Stimulated activated memory B cell treated with anti-CD40 and anti-IgM and Interleukin-4, amounts not matched to agents 10 μg/mL and 1 μg/mL and 100 μg/mL, for 72 hours (primary cell): ENCODE measurements at regions not wholly inside any gene's neighbourhood (a gene's known extent, or its start where the extent isn't known, plus 50 kb on each side); places are given as distances from the start of the nearest gene placed in this dataset.

Experiments used
- ATAC-seq: fragments of 150-1000 bp; cut with Tn5 transposase; 2 replicates; pipeline ENCODE4 v1.10.0; 2021
- H3K27ac Mint-ChIP-seq: one replicate; pipeline ENCODE4 v1.8.0; 2022; ENCODE audit warnings: mild to moderate bottlenecking, mixed read lengths
- H3K27me3 Mint-ChIP-seq: one replicate; pipeline ENCODE4 v1.8.0; 2022; ENCODE audit warnings: mixed read lengths
- H3K36me3 Mint-ChIP-seq: one replicate; pipeline ENCODE4 v1.8.0; 2022; ENCODE audit warnings: mixed read lengths
- H3K4me1 Mint-ChIP-seq: one replicate; pipeline ENCODE4 v1.8.0; 2022; ENCODE audit warnings: mixed read lengths
- H3K4me3 Mint-ChIP-seq: one replicate; pipeline ENCODE4 v1.8.0; 2022; ENCODE audit warnings: mild to moderate bottlenecking, moderate library complexity, mixed read lengths
- H3K9me3 Mint-ChIP-seq: one replicate; pipeline ENCODE4 v1.8.0; 2022; ENCODE audit warnings: mixed read lengths

DNA sequence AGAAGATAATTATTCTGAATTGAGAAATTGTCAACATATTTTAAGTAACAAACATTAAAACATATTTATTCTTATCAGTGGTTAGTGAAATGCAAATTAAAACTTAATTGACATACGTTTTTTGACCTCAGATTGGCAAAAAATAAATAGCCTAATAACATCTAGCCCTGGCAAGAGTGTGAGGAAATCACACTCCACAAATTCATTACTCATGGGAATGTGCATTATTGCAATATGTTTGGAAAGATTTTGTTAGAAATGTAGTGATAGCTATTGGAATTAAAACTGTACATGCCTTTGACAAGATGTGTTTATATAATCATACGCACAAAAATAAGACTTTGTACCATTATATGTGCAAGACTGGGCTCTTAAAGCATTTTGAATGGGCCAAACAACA is 168.6 kb downstream of the KITLG start:
- H3K36me3 Mint-ChIP-seq: no peaks in the 10 kb centered on the region
- no peaks in the 10 kb centered on the region for H3K9me3 Mint-ChIP-seq
- no peak overlapping the region for H3K4me3 Mint-ChIP-seq
- no peak for ATAC-seq
- H3K27me3 Mint-ChIP-seq: no peaks in the 10 kb centered on the region
- no peaks in the 10 kb centered on the region for H3K4me1 Mint-ChIP-seq
- H3K27ac Mint-ChIP-seq: no peak overlapping the region

DNA sequence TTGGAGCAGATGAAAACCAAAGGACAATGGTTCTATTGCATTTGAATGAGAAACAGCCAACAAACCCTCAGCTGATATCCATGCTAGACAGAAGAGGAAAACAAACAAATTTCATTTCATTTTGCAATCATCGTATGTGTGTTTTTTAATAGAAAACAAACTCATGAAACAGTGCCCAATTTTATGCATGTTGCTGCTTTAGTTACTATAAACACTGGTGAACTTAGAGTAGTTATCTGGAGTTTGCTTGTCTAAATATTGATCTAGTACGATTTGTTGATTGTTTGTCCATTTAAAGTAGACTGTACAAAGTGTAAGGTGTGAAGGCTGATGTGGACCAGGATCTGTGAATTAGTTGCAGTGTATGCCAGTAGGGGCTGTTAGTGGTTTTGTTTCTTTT is 166.6 kb downstream of the KITLG start:
- H3K9me3 Mint-ChIP-seq: no peaks in the 10 kb centered on the region
- H3K4me3 Mint-ChIP-seq: no peak overlapping the region
- no peaks in the 10 kb centered on the region for H3K36me3 Mint-ChIP-seq
- ATAC-seq: no peak
- H3K27ac Mint-ChIP-seq: no peak overlapping the region
- no peaks in the 10 kb centered on the region for H3K27me3 Mint-ChIP-seq
- no peaks in the 10 kb centered on the region for H3K4me1 Mint-ChIP-seq

DNA sequence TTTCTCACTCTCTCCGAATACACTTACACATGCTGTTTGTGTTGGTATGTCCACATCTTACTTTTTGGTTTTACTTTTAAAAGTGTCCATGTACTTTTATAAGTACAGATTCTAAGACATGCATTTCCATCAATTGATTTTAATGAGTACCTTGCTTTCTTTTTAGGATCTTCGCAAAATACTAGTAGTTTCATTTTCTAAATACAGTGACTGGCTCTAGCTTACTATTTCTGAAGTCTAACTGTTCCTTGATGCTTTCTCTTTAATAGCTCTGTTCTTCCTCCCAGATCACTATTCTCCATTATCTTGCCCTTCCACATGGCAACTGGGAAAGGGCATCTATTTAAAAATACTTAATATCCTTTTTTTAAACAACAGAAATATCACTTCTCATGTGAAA is 164.1 kb downstream of the KITLG start:
- Mint-ChIP-seq H3K27ac (no peak overlapping the region), H3K4me3 (no peak overlapping the region), H3K27me3 (no peaks in the 10 kb centered on the region), H3K4me1 (no peaks in the 10 kb centered on the region), H3K9me3 (no peaks in the 10 kb centered on the region), H3K36me3 (no peaks in the 10 kb centered on the region)
- no peak for ATAC-seq

DNA sequence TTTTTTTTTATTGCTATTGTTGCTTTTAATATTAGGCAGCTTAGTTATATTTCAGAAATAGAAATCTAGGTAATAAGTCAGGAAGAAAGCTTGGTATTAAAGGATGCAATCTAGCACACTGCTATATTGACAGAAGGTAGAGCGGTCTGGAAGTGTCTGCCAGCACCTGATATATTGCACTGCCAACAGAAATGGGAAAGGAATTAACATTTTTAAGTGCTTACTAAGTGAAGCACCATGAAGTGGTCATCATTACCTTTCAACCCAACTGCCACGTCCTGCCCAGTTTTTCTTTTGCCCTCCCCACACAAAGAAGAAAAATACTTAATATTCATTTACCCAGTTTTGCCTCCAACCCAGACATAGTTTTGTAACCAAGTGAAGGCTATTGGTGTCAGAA is 163.5 kb downstream of the KITLG start:
- H3K27ac Mint-ChIP-seq: no peak overlapping the region
- no peak overlapping the region for H3K4me3 Mint-ChIP-seq
- H3K27me3 Mint-ChIP-seq: no peaks in the 10 kb centered on the region
- no peaks in the 10 kb centered on the region for H3K9me3 Mint-ChIP-seq
- H3K36me3 Mint-ChIP-seq: no peaks in the 10 kb centered on the region
- ATAC-seq: no peak
- H3K4me1 Mint-ChIP-seq: no peaks in the 10 kb centered on the region

DNA sequence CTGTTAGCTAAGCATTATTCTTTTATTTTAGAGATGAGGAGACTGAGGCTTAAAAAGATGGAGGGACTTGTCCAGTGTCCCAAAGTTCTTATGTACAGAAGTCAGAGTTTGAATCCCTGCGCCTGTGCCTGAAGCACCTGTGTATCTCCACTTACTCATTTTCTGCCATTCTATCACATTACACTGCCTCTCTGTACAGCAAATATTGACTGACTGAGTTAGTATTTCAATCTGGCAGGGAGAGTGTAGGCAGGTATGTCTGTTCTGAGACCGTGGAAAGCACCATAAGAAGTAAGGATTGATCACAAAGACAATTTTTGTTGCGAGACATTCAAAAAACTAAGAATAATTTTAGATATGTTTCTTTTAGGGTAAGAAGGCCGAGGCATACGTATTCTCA is 162.7 kb downstream of the KITLG start:
- Mint-ChIP-seq H3K4me1 (no peaks in the 10 kb centered on the region), H3K9me3 (no peaks in the 10 kb centered on the region), H3K4me3 (no peak overlapping the region), H3K27ac (no peak overlapping the region), H3K36me3 (no peaks in the 10 kb centered on the region), H3K27me3 (no peaks in the 10 kb centered on the region)
- ATAC-seq: no peak

DNA sequence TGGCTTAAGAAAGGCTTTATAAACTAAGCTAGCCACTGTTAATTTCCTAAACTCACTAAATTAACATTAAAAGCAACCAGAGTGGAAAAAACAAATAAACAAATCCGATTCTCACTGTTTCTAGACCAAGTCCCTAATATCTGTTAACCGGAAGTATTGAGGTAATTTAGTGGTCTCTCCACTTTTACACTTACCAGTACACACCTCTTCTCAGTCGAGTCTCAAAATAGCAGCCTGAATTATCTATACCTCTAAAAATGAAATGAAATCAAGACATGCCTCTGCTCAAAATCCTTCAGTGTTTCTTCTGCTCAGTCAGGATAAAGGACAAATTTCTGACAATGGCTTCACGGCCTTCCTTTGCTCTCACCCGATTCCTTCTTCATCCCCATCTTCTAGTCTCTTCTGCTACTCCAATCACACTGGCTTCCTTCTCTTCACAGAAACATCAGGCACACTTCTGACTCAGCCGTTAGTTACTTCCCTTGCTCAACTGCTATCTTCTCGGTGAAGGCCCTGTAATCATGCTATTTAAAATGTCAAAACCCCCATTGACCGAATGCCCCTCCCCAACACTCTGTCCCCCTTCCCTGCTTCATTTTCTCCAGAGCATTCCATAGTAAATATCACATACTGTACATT is 161.3 kb downstream of the KITLG start:
- Mint-ChIP-seq H3K4me1 (no peaks in the 10 kb centered on the region), H3K4me3 (no peak overlapping the region)

DNA sequence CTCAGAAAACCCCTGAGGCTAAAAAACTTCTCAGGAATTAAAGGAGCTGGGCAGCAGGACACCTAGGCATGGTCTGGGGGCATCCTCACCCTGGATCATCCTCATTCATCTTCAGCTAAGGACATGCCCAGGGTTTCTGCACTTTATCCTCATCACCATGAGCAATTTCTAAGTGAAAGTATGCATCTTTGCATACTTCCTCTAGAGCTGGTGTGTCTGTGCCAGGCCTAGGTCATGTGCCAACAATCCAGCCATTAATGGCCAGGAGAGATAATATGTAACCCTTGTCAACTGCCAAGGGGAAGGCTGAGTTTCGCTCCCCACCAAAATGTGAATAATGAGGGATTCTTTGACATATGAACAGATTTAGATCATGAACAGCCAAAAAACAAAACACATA is 160.5 kb downstream of the KITLG start:
- H3K27ac Mint-ChIP-seq: no peak overlapping the region
- H3K27me3 Mint-ChIP-seq: no peaks in the 10 kb centered on the region
- H3K4me1 Mint-ChIP-seq: no peaks in the 10 kb centered on the region
- ATAC-seq: no peak
- no peaks in the 10 kb centered on the region for H3K9me3 Mint-ChIP-seq
- no peak overlapping the region for H3K4me3 Mint-ChIP-seq
- no peaks in the 10 kb centered on the region for H3K36me3 Mint-ChIP-seq

More for the DNA sequence above, 161.3 kb downstream of the KITLG start:
- Mint-ChIP-seq H3K27me3 (no peaks in the 10 kb centered on the region), H3K9me3 (no peaks in the 10 kb centered on the region), H3K27ac (no peak overlapping the region), H3K36me3 (no peaks in the 10 kb centered on the region)
- ATAC-seq: no peak

DNA sequence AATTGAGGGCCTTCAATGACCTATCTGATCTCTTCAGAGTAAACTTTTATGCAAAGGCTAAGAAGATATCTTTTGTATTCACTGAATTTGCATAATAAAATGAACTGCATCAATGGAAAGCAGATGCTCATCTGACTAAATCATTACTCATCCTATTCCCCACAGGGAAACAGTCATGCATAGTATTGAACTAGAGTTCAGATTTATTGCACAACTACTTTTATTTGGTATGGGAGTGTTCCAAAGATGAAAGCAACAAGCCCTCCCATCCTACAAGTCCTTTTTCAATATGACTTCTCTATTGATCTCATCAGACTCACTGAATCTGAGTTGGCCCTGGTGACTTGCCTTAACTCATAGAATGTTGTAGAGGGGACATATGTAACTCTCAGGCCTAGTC is 159.8 kb downstream of the KITLG start:
- Mint-ChIP-seq H3K9me3 (no peaks in the 10 kb centered on the region), H3K27me3 (no peaks in the 10 kb centered on the region), H3K27ac (no peak overlapping the region), H3K36me3 (no peaks in the 10 kb centered on the region), H3K4me1 (no peaks in the 10 kb centered on the region), H3K4me3 (no peak overlapping the region)
- no peak for ATAC-seq

DNA sequence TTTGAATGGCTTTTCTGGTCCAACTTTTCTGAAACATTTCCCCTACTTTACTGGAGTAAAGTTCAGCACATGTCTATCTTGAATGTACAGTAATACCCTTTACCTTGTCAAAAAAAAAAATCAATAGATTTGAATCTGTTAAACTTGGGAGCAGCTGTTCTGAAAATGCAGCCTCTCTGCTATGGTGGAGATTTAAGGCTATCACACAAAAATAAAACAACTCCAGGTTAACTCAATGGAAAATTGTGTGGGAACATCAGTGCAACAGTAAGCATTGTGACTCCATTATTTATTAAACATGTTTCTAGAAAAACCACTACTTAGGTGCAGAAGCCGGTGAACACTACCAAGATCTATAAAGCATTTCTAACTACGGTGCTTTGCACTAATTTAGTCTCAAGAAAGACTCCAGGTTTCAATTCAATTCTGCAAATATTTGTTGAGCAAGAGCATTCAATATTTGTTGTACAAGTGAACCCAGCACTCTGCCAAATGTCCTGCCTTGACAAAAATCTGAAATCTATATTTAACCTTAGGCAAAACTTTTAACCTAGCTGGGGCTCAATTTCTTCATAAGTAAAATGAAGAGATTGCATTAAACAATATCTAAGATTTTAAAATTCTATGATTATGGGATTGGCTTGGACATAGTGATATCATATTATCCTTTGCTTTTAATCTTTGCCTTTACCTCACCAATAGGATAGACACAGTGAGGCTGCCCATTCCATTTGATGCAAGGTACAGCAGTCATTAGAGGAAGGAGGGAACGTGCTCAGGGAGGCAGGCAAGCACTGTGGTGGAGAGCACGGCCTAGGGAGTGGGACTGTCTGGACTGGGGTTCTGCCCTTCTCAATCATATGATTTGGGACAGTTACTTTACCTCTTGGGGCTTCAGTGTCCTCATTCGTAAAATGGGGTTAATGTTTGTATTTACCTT is 155.2 kb downstream of the KITLG start:
- Mint-ChIP-seq H3K36me3 (no peaks in the 10 kb centered on the region), H3K9me3 (peaks cover 3% of the 10 kb centered on the region), H3K4me3 (no peak overlapping the region), H3K27me3 (no peaks in the 10 kb centered on the region), H3K27ac (no peak overlapping the region), H3K4me1 (no peaks in the 10 kb centered on the region)
- peak; percentile 24 for ATAC-seq

DNA sequence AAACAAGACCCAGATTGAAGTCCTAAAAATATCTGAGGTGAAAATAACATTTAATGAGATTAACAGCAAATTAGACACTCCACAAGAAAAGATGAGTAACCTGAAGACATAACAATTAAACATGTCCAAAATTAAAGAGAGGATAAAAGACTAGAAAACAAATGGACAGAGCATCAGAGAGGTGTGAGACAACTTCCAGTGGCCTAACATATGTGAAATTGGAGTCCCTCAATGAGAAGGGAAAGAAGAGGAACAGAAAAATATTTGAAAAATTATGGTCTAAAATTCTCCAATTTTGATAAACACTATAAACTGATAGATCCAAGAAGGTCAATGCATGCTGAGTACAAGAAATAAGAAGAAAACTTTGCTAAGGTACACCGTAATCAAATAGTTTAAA is 151.9 kb downstream of the KITLG start:
- H3K27ac Mint-ChIP-seq: no peak overlapping the region
- H3K36me3 Mint-ChIP-seq: no peaks in the 10 kb centered on the region
- peaks cover 3% of the 10 kb centered on the region for H3K9me3 Mint-ChIP-seq
- H3K4me3 Mint-ChIP-seq: no peak overlapping the region
- no peaks in the 10 kb centered on the region for H3K4me1 Mint-ChIP-seq
- no peak for ATAC-seq
- H3K27me3 Mint-ChIP-seq: no peaks in the 10 kb centered on the region

DNA sequence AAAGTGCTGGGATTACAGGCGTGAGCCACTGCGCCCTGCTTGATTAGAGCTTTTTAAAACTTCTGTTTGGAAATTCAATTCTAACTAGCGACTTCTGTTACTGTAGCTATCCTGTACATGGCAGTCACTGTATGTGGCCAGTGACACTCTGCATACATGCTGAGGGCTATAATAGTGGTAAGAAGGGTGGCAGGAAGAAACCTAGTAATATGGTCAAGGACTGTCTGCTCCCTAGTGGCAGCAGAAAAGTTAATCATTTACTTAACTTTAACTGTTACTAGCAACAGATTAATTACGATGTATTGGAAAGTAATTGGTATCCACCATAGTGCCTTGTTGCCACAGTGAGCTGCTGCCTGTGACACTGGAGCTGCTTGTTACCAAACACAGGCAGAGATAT is 149.0 kb downstream of the KITLG start:
- Mint-ChIP-seq H3K27ac (no peak overlapping the region), H3K4me3 (no peak overlapping the region), H3K27me3 (no peaks in the 10 kb centered on the region), H3K36me3 (no peaks in the 10 kb centered on the region), H3K4me1 (no peaks in the 10 kb centered on the region), H3K9me3 (peaks cover 3% of the 10 kb centered on the region)
- no peak for ATAC-seq

DNA sequence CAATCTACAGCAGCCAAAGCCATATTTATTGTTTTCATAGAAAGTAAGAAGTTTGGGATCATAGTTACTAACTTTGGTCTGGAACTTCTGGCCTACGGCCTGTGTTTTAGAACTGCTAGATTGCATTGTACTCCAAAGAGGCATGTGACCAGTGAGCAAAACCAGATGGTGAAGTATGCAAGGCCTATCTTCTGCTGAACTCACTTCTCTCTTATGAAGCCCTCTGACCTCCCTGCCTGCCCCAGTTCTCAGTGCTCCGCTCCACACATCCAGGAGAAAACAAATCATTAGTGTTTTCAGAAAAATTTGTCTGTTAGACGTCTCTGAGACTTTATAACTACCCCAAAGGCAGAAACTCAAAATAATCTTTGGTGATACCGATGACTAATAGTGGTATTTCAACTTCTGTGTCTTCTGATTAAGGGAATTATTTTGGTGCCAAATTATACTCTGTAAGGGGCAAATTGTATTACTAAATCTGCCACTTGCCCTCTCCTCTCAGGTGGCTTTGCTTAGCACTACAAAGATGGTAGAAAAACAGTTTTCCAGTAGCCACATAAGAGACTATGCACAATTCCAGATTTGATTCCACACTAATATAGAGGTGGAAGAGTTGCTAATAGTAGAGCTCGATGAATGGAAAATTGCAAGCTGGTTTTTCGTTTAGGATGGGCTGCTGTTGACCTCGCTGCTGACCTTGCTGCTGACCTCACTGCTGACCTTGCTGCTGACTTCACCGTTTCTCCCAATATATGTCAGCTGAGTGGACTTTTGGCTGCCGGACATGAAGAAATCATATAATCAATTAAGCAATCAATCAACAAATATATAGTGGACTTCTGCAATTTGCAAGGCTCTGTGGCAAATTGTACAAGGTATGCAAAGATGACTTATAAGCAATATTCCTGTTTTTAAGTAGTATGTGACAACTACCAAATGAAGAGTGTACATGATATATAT is 147.5 kb downstream of the KITLG start:
- no peak for ATAC-seq
- H3K4me3 Mint-ChIP-seq: no peak overlapping the region

DNA sequence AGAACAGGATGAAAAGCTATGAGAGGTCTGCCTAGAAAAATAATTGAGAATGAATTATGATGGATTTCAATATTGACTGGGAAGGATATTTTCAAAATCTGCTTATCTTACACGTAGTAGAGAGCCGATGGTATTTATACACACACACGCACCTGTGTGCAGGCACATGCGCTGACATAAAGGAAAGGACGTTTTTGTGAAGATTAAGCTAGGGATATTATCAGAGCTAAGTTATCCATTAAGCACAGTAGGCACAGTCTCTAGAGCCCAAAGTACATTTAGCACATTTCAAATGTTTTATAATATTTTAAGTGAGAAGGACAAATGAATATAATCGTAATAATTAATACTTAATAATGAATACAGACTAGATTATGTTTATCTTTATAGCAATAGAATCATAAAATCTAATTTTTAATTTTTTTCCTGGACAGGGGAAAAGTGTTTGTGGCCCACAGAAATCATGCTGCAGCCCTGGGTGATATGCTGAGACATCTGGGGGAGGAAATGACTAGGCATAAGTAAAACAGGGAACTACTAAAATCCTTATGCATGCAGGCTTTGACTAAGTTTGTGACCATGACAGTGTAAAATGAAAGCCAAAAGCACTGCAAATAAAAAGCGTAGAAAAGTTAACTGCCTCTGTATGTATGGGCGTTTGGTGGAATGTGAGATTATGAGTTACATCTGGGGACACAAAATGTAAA is 146.1 kb downstream of the KITLG start:
- Mint-ChIP-seq H3K4me3 (no peak overlapping the region), H3K4me1 (no peaks in the 10 kb centered on the region)
- no peak for ATAC-seq

More for the DNA sequence above, 147.5 kb downstream of the KITLG start:
- Mint-ChIP-seq H3K36me3 (no peaks in the 10 kb centered on the region), H3K27me3 (no peaks in the 10 kb centered on the region), H3K9me3 (peaks cover 5% of the 10 kb centered on the region), H3K27ac (no peak overlapping the region), H3K4me1 (no peaks in the 10 kb centered on the region)

DNA sequence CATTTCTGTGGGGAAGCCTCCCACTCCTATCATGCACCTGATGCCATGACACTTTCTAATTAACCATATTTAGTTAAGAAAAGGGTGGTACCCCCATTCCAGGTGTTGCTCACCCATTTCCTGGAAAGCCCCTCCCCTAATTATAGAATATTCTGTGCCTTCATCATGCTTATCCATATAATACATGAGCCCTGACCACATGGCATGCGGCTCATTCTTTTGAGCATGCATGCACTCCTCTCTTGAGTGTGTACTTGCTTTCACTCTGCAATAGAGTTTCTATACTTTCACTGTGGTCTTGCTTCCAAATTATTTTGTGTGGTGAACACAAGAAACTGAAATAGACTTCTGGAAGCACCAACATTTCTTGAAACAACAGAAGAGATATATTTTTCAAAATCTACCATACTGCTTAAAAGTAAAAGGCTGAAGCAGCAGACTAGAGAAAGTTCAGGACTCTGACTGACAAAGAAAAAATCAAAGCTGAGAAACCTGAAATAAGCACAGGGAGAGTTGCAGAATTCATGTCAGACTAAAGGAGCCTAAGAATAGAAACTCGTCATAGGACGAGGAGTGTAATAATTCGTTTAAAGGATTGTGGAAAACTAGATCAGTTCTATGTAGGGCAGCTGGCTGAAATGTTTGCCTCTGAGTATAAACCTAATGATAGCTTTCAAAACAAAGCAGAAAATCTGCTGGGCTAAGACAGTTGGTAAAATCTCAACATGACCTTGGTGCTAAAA is 144.8 kb downstream of the KITLG start:
- no peak overlapping the region for H3K27ac Mint-ChIP-seq
- no peaks in the 10 kb centered on the region for H3K4me1 Mint-ChIP-seq
- peaks cover 5% of the 10 kb centered on the region for H3K9me3 Mint-ChIP-seq
- no peaks in the 10 kb centered on the region for H3K27me3 Mint-ChIP-seq
- H3K4me3 Mint-ChIP-seq: no peak overlapping the region
- no peak for ATAC-seq
- no peaks in the 10 kb centered on the region for H3K36me3 Mint-ChIP-seq

More for the DNA sequence above, 146.1 kb downstream of the KITLG start:
- H3K9me3 Mint-ChIP-seq: peaks cover 2% of the 10 kb centered on the region
- no peak overlapping the region for H3K27ac Mint-ChIP-seq
- H3K27me3 Mint-ChIP-seq: no peaks in the 10 kb centered on the region
- no peaks in the 10 kb centered on the region for H3K36me3 Mint-ChIP-seq
